Endothelial cell of umbilical vein (primary cell): ENCODE measurements at regions not wholly inside any gene's neighbourhood (a gene's known extent, or its start where the extent isn't known, plus 50 kb on each side); places are given as distances from the start of the nearest gene placed in this dataset.

Source experiments
- BruUV-seq: library from RNA; stranded (reverse); fragments of 400-500 nt; replicated peaks from 2 replicates; lab custom pipeline; 2021; lab: Mats Ljungman, UMichigan
- CTCF ChIA-PET: fragments of 300-600, 350-600 bp; sonication (Branson Sonifier 250); formaldehyde crosslinking; loops from one replicate; lab custom pipeline; 2021; ENCODE audit warnings: antibody characterized with exemption, inconsistent platforms; lab: Charles Lee
- POLR2A ChIA-PET: fragments of 300-600, 350-600 bp; sonication (Branson Sonifier 250); formaldehyde crosslinking; loops from one replicate; lab custom pipeline; 2021; ENCODE audit warnings: antibody characterized with exemption, inconsistent platforms; lab: Charles Lee
- DNase-seq: peaks from one replicate; pipeline ENCODE4 v3.0.0-alpha.2; 2011; ENCODE audit warnings: low read depth, low spot score
- FAIRE-seq: peaks from 2 replicates; lab custom pipeline; 2011; peaks lifted over from hg19 to GRCh38; lab: Jason Lieb, UNC
- H2AFZ ChIP-seq: 2 replicates; pipeline ENCODE4 v1.6.0; 2012; ENCODE audit warnings: low read depth, low read length, control low read depth, inconsistent platforms
- H3K27ac ChIP-seq: 2 replicates; pipeline ENCODE4 v1.5.1; 2011; ENCODE audit warnings: low read depth, mild to moderate bottlenecking, control low read depth, low read length, moderate library complexity; ENCODE audit not compliant: insufficient read depth
- H3K27me3 ChIP-seq, 2 experiments: 2 replicates each; pipeline versions ENCODE4 v1.6.0 to v1.6.1; 2011; ENCODE audit warnings: low read length in 2 of 2, mixed read lengths in 1 of 2; ENCODE audit not compliant: control insufficient read depth in 2 of 2, insufficient read depth in 2 of 2
- H3K36me3 ChIP-seq, 2 experiments: 2 replicates in 1 of 2; 3 replicates in 1 of 2; pipeline ENCODE4 v1.5.1; 2011; ENCODE audit warnings: low read length in 2 of 2, mild to moderate bottlenecking in 1 of 2, moderate library complexity in 1 of 2; ENCODE audit not compliant: control insufficient read depth in 2 of 2, insufficient read depth in 2 of 2; ENCODE audit errors: extremely low read depth in 1 of 2
- H3K4me1 ChIP-seq: 3 replicates; pipeline ENCODE4 v1.5.1; 2011; ENCODE audit warnings: mild to moderate bottlenecking, low read length; ENCODE audit not compliant: control insufficient read depth, insufficient read depth; ENCODE audit errors: extremely low read depth
- H3K4me2 ChIP-seq: 2 replicates; pipeline ENCODE4 v1.6.1; 2011; ENCODE audit warnings: low read length, control low read depth, mixed read lengths; ENCODE audit not compliant: insufficient read depth
- H3K4me3 ChIP-seq, 3 experiments: fragments of 200-600 bp in 1 of 3; sonication (generic), shearing (Covaris generic) in 1 of 3; replicated peaks in 1 of 3; 2 replicates each; pipeline ENCODE4 v1.5.1; 2011 to 2016; ENCODE audit warnings: control low read depth in 3 of 3, low read length in 3 of 3, mild to moderate bottlenecking in 2 of 3, inconsistent platforms in 1 of 3, low read depth in 1 of 3, moderate library complexity in 1 of 3; ENCODE audit not compliant: insufficient read depth in 1 of 3
- H3K79me2 ChIP-seq: 2 replicates; pipeline ENCODE4 v1.6.0; 2012; ENCODE audit warnings: low read length, inconsistent platforms; ENCODE audit not compliant: control insufficient read depth, insufficient read depth
- H3K9ac ChIP-seq: replicated peaks from 2 replicates; pipeline ENCODE3; 2011; ENCODE audit warnings: low read length, control low read depth; ENCODE audit not compliant: insufficient read depth; ENCODE audit errors: extremely low read depth
- H3K9me1 ChIP-seq: replicated peaks from 3 replicates; pipeline ENCODE4 v1.6.0; 2011; ENCODE audit warnings: mild to moderate bottlenecking, low read length; ENCODE audit not compliant: control insufficient read depth, insufficient read depth; ENCODE audit errors: extremely low read depth
- H3K9me3 ChIP-seq: replicated peaks from 2 replicates; pipeline ENCODE4 v1.5.1; 2012; ENCODE audit warnings: low read length, inconsistent platforms; ENCODE audit not compliant: control insufficient read depth, insufficient read depth
- H4K20me1 ChIP-seq: replicated peaks from 2 replicates; pipeline ENCODE3; 2011; ENCODE audit warnings: mild to moderate bottlenecking, low read length; ENCODE audit not compliant: control insufficient read depth, insufficient read depth; ENCODE audit errors: extremely low read depth
- EZH2 ChIP-seq: IDR thresholded peaks from 2 replicates; pipeline ENCODE4 v1.6.1; 2012; ENCODE audit warnings: borderline replicate concordance, low read depth, mild to moderate bottlenecking, moderate library complexity, low read length, inconsistent platforms; ENCODE audit not compliant: severe bottlenecking
- FOS ChIP-seq: IDR thresholded peaks from 2 replicates; pipeline ENCODE4 v1.6.1; 2011; ENCODE audit warnings: mild to moderate bottlenecking, low read length, moderate library complexity, borderline replicate concordance; ENCODE audit not compliant: insufficient read depth
- GATA2 ChIP-seq: IDR thresholded peaks from 2 replicates; pipeline ENCODE4 v1.7.0; 2011; ENCODE audit warnings: low read depth, mild to moderate bottlenecking, moderate library complexity, mixed read lengths, low read length; ENCODE audit not compliant: insufficient read length, insufficient read depth
- JUN ChIP-seq: IDR thresholded peaks from 2 replicates; pipeline ENCODE4 v1.6.1; 2011; ENCODE audit warnings: borderline replicate concordance, low read depth; ENCODE audit not compliant: insufficient read length, insufficient read depth
- MYC ChIP-seq: IDR thresholded peaks from one replicate; pipeline ENCODE4 v1.6.1; 2011; ENCODE audit warnings: mild to moderate bottlenecking, low read depth, low read length
- POLR2A ChIP-seq: IDR thresholded peaks from 2 replicates; pipeline ENCODE4 v1.6.1; 2012; ENCODE audit warnings: low read depth, mild to moderate bottlenecking, control low read depth, low read length
- POLR2AphosphoS5 ChIP-seq: IDR thresholded peaks from 2 replicates; pipeline ENCODE4 v1.6.1; 2012; ENCODE audit warnings: low read depth, mild to moderate bottlenecking, control low read depth, low read length, moderate library complexity; ENCODE audit not compliant: insufficient read depth
- dilution Hi-C: fragments of 300-500 bp; cut with MboI; formaldehyde crosslinking; loops from one replicate; pipeline ENCODE4 v1.15.0; 2019; ENCODE audit warnings: low sequenced_read_pairs; ENCODE audit not compliant: extremely low pct_ligation_motif_present
- intact Hi-C: fragments of 100-400 bp; cut with micrococcal nuclease; formaldehyde crosslinking; loops from one replicate; pipeline ENCODE4 v1.10.0; 2022
- TF ChIP-seq, protein P1 (sequence below): IDR thresholded peaks from 2 replicates; pipeline ENCODE4 v1.6.1; 2011; ENCODE audit not compliant: insufficient read depth, insufficient read length
- TF ChIP-seq, protein P2 (sequence below), 2 donors: IDR thresholded peaks; 1 replicate in 1 of 2; 2 replicates in 1 of 2; pipeline ENCODE4 v1.5.1; 2011; ENCODE audit warnings: low read length in 2 of 2, mild to moderate bottlenecking in 2 of 2, moderate library complexity in 2 of 2, control low read depth in 1 of 2, inconsistent platforms in 1 of 2, low read depth in 1 of 2; ENCODE audit not compliant: insufficient read depth in 1 of 2; ENCODE audit errors: extremely low read depth in 1 of 2

DNA sequence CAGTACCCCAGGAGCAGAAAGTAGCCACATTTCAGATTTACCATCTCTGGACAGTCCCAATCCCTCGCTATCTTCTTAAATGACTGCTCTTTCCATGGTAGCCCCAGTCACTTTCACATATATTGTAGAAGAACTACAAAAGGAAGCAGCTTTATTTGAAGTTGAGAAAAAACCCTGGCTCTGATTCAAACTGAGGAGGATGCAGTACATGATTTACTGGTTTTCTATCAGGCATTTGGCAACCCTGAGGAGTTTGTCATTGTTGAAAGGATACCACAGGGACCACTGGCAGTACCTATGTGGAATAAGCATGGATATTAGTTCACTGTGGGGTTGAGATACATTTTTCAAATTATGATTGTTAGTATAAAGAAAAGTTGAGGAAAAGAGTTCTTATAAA, 640.9 kb upstream of the SETBP1 start:
- FAIRE-seq: no peak
- Histone ChIP-seq H2AFZ (no peak overlapping the region), H3K27me3 (no peaks in the 10 kb centered on the region), H3K27ac (no peak overlapping the region), H3K9me3 (no peaks in the 10 kb centered on the region), H3K4me1 (no peaks in the 10 kb centered on the region), H3K9me1 (no peaks in the 10 kb centered on the region), H3K4me3 (no peak overlapping the region), H4K20me1 (no peaks in the 10 kb centered on the region), H3K4me2 (no peak overlapping the region), H3K79me2 (no peaks in the 10 kb centered on the region), H3K36me3 (no peaks in the 10 kb centered on the region), H3K9ac (no peak overlapping the region)
- CTCF ChIA-PET: no interaction called here
- DNase-seq: no peak
- POLR2A ChIA-PET: no interaction called here
- TF ChIP-seq GATA2 (no peak), POLR2AphosphoS5 (no peak), POLR2A (no peak), MYC (no peak), FOS (no peak), JUN (no peak), EZH2 (no peak)
- TF ChIP-seq, protein P1, sequence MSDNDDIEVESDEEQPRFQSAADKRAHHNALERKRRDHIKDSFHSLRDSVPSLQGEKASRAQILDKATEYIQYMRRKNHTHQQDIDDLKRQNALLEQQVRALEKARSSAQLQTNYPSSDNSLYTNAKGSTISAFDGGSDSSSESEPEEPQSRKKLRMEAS: no peak
- TF ChIP-seq, protein P2, sequence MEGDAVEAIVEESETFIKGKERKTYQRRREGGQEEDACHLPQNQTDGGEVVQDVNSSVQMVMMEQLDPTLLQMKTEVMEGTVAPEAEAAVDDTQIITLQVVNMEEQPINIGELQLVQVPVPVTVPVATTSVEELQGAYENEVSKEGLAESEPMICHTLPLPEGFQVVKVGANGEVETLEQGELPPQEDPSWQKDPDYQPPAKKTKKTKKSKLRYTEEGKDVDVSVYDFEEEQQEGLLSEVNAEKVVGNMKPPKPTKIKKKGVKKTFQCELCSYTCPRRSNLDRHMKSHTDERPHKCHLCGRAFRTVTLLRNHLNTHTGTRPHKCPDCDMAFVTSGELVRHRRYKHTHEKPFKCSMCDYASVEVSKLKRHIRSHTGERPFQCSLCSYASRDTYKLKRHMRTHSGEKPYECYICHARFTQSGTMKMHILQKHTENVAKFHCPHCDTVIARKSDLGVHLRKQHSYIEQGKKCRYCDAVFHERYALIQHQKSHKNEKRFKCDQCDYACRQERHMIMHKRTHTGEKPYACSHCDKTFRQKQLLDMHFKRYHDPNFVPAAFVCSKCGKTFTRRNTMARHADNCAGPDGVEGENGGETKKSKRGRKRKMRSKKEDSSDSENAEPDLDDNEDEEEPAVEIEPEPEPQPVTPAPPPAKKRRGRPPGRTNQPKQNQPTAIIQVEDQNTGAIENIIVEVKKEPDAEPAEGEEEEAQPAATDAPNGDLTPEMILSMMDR (IDR thresholded peaks at IDR 0.05; ENCODE audit: extremely low read depth in 1 of 2, insufficient read depth in 1 of 2, low read depth in 1 of 2, low read length in 2 of 2): no peak
- dilution Hi-C loops (no loop called here), intact Hi-C loops (no loop called here)
- BruUV-seq: no TSS peak
